GM10266 (cell line): ENCODE measurements at regions not wholly inside any gene's neighbourhood (a gene's known extent, or its start where the extent isn't known, plus 50 kb on each side); places are given as distances from the start of the nearest gene placed in this dataset.

Source experiments
- DNase-seq: peaks from one replicate; pipeline ENCODE4 v3.0.0; 2012; ENCODE audit errors: extremely low spot score
- TF ChIP-seq, protein P1 (sequence below): IDR thresholded peaks from 2 replicates; pipeline ENCODE4 v1.5.1; 2012; ENCODE audit warnings: mild to moderate bottlenecking, low read depth; ENCODE audit not compliant: control insufficient read depth, insufficient read depth; ENCODE audit errors: missing control alignments

DNA sequence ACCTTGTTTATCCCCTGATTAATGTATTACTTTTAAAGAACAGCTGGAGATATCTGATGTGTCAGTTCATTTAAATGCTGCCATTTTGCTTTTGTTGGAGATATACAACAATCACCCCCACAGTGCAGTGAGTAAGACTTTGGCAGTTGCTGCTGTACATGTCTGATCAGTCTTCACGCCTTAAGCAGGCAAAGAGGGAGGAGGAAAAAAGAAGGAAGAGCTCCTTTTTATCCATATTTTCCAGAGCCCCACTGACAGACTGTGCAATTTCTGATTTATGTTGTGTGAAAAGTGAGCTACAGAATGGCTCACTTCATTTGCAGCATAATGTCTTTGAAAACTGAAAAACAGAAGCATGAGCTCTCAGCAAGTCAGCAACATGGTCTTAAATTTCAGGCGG, 319.7 kb upstream of the LRIG3 start:
- TF ChIP-seq, protein P1, sequence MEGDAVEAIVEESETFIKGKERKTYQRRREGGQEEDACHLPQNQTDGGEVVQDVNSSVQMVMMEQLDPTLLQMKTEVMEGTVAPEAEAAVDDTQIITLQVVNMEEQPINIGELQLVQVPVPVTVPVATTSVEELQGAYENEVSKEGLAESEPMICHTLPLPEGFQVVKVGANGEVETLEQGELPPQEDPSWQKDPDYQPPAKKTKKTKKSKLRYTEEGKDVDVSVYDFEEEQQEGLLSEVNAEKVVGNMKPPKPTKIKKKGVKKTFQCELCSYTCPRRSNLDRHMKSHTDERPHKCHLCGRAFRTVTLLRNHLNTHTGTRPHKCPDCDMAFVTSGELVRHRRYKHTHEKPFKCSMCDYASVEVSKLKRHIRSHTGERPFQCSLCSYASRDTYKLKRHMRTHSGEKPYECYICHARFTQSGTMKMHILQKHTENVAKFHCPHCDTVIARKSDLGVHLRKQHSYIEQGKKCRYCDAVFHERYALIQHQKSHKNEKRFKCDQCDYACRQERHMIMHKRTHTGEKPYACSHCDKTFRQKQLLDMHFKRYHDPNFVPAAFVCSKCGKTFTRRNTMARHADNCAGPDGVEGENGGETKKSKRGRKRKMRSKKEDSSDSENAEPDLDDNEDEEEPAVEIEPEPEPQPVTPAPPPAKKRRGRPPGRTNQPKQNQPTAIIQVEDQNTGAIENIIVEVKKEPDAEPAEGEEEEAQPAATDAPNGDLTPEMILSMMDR = no peak
- DNase-seq = no peak

DNA sequence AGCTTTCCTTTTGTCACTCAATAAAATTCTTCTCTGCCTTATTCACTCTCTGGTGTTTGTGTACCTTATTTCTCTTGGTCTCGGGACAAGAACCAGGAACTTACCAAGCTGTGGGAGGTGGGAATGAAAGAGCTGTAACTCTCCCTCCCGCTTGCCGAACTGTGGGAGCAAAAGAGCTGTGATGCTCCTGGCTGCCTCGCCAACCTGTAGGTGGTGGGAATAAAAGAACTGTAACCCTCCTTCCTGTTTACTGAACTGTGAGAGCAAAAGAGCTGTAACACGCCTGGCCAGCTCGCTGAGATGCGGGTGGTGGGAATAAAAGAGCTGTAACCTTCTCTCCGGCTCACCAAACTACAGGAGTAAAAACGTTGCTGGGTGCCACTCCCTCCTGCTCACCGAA, 314.1 kb upstream of the LRIG3 start:
- no peak for DNase-seq
- TF ChIP-seq, protein P1 = no peak

DNA sequence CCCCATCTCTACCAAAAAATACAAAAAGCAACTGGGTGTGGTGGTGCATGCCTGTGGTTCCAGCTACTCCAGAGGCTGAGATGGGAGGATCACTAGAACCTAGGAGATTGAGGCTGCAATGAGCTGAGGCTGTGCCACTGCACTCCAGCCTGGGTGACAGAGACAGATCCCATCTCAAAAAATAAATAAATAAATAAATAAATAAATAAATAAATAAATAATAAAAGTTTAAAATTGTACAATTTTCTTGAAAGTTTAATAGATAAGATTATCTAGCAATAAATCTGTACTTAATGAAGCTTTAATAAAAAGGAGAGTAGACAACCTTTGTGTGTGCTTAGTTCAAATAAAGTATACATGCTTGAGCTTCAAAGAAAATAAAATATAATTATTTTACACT, 310.0 kb upstream of the LRIG3 start:
- no peak for DNase-seq
- TF ChIP-seq, protein P1 = no peak

DNA sequence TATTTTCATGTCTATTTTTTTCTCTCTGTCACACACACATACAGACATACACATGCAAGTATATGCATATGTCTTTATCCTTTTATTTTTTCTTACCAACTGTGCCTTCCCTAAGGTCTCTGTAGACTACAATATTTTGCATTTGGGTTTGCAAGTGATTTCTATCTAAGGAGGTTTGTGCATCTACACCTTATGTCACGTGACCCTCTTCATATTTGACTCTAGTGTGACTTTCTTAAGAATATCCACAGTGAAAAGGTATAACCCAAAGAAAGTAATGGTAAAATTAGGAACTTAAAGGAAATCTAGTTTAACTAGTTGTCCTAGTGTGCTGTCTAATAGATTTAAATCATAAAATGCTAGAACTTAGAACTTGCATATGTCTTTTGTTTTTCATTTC, 298.8 kb upstream of the LRIG3 start:
- no peak for DNase-seq
- TF ChIP-seq, protein P1 = no peak

DNA sequence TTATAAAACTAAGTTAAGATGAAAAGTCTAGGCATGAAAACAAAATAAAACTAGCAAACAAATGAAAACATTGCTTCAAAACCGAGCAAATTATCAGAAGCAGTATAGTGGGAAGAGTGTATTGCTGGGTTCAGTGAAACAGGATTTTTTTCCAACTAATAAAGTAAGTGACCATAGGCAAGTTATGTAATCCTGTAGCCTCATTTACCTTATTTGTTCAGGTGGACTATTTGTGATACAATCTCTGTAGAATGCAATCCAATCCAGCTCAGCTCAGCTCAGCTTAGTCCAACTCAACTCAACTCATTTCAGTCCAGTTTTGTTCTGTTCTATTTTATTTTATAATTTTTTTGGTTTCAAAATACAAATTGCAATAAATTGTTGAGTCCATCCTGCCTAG, 276.7 kb upstream of the LRIG3 start:
- TF ChIP-seq, protein P1 = no peak
- no peak for DNase-seq

DNA sequence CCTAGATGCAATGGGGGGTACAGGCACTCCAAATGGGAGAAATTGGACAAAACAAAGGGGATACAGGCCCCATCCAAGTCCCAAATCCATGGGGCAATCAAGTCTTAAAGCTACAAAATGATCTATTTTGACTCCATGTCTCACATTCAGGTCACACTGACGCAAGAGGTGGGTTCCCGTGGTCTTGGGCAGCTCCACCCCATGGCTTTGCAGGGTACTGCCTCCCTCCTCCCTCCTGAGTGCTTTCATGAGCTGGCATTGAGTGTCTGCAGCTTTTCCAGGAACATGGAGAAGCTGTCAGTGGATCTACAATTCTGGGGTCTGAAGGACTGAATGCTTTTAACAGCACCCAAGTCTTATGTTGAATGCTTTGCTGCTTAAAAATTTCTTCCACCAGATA, 274.5 kb upstream of the LRIG3 start:
- DNase-seq = no peak

DNA sequence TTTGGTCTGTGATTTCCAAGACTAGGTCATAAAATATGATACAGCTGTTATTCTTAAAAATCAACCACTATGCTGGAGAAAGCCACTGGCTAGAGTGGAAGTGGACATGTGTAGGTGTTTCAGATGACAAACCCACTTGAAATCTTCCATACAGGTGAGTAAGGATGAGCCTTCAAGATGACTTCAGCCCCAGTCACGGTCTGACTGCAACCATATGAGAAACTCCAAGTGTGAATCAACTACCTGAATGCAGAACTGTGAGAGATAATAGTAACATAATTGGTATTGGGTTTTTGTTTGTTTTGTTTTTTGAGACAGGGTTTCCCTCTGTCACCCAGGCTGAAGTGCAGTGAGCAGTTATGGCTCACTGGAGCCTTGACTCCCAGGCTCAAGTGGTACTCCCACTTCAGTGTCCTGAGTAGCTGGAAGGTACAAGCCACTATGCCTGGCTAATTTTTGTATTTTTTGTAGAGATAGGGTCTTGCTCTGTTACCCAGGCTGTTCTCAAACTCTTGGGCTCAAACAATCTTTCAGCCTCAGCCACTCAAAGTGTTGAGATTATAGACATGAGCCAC, 273.3 kb upstream of the LRIG3 start:
- TF ChIP-seq, protein P1 = no peak
- DNase-seq = no peak

More for the DNA sequence above, 274.5 kb upstream of the LRIG3 start:
- TF ChIP-seq, protein P1 = peak; percentile 1
